GM12878 (cell line): ENCODE measurements at regions not wholly inside any gene's neighbourhood (a gene's known extent, or its start where the extent isn't known, plus 50 kb on each side); places are given as distances from the start of the nearest gene placed in this dataset.

Experiments used
- ATAC-seq: fragments of 200-7000 bp; cut with Tn5 transposase; 3 replicates; pipeline ENCODE4 v1.9.1; 2020; ENCODE audit warnings: mild to moderate bottlenecking, moderate library complexity
- BruUV-seq: library from RNA; stranded (reverse); fragments of 400-500 nt; replicated peaks from 2 replicates; lab custom pipeline; 2021; lab: Mats Ljungman, UMichigan
- CTCF ChIA-PET: fragments of 300-600 bp; sonication (Branson Sonifier 250); formaldehyde crosslinking; extraction: SDS; loops from one replicate; lab custom pipeline; 2021; ENCODE audit warnings: inconsistent platforms; lab: Yijun Ruan, JAX
- POLR2A ChIA-PET: fragments of 350-600 bp; formaldehyde crosslinking; extraction: SDS; loops from one replicate; lab custom pipeline; 2021; ENCODE audit warnings: inconsistent platforms; lab: Charles Lee
- RAD21 ChIA-PET: fragments of 300-600 bp; sonication (Branson Sonifier 250); formaldehyde crosslinking; loops from one replicate; lab custom pipeline; 2023; ENCODE audit warnings: antibody characterized with exemption; ENCODE audit not compliant: unreplicated experiment; lab: Charles Lee
- SMC1A ChIA-PET: fragments of 300-600 bp; sonication (Branson Sonifier 250); formaldehyde crosslinking; loops from one replicate; lab custom pipeline; 2023; ENCODE audit not compliant: unreplicated experiment, uncharacterized antibody; lab: Charles Lee
- DNase-seq: peaks from one replicate; pipeline ENCODE4 v3.0.0-alpha.2; 2011; ENCODE audit warnings: low read depth, low spot score
- FAIRE-seq: peaks from 3 replicates; lab custom pipeline; 2011; peaks lifted over from hg19 to GRCh38; lab: Jason Lieb, UNC
- H2AFZ ChIP-seq: 2 replicates; pipeline ENCODE4 v1.6.0; 2011; ENCODE audit warnings: low read depth, low read length, control low read depth; ENCODE audit not compliant: control insufficient read depth
- H3K27ac ChIP-seq: 2 replicates; pipeline ENCODE4 v1.5.1; 2011; ENCODE audit warnings: control low read depth; ENCODE audit not compliant: control insufficient read depth, insufficient read depth
- H3K27me3 ChIP-seq, 2 experiments: replicated peaks in 1 of 2; 2 replicates each; pipeline versions ENCODE4 v1.6.0 to v1.6.1; 2011; ENCODE audit warnings: low read length in 1 of 2; ENCODE audit not compliant: control insufficient read depth in 2 of 2, insufficient read depth in 2 of 2
- H3K36me3 ChIP-seq, 2 experiments: 2 replicates each; pipeline ENCODE4 v1.5.1; 2011; ENCODE audit warnings: low read length in 1 of 2; ENCODE audit not compliant: control insufficient read depth in 2 of 2, insufficient read depth in 2 of 2
- H3K4me1 ChIP-seq: 2 replicates; pipeline ENCODE4 v1.6.1; 2011; ENCODE audit warnings: mild to moderate bottlenecking, low read length, moderate library complexity, mixed read lengths; ENCODE audit not compliant: control insufficient read depth, insufficient read depth
- H3K4me2 ChIP-seq: 2 replicates; pipeline ENCODE4 v1.6.0; 2011; ENCODE audit warnings: control low read depth; ENCODE audit not compliant: control insufficient read depth, insufficient read depth
- H3K4me3 ChIP-seq: fragments of 200-600 bp; sonication (generic); 2 replicates; pipeline ENCODE4 v1.5.1; 2016
- H3K79me2 ChIP-seq: 2 replicates; pipeline ENCODE4 v1.6.0; 2011; ENCODE audit warnings: low read length; ENCODE audit not compliant: control insufficient read depth, insufficient read depth
- H3K9ac ChIP-seq: 2 replicates; pipeline ENCODE4 v1.8.0; 2011; ENCODE audit warnings: low read length, control low read depth, mixed read lengths; ENCODE audit not compliant: control insufficient read depth, insufficient read depth
- H3K9me3 ChIP-seq: replicated peaks from 3 replicates; pipeline ENCODE4 v1.5.1; 2011; ENCODE audit warnings: mild to moderate bottlenecking, low read length; ENCODE audit not compliant: control insufficient read depth, insufficient read depth
- H4K20me1 ChIP-seq: 2 replicates; pipeline ENCODE4 v1.6.0; 2011; ENCODE audit not compliant: control insufficient read depth, insufficient read depth
- BMI1 ChIP-seq: fragments of 450-650 bp; IDR thresholded peaks from 2 replicates; pipeline ENCODE4 v1.6.1; 2016; ENCODE audit warnings: mild to moderate bottlenecking, moderate library complexity, borderline replicate concordance
- CREM ChIP-seq: IDR thresholded peaks from 2 replicates; pipeline ENCODE4 v1.6.1; 2014; ENCODE audit warnings: antibody characterized with exemption, low read depth
- EZH2 ChIP-seq: IDR thresholded peaks from 2 replicates; pipeline ENCODE4 v1.6.1; 2012; ENCODE audit warnings: low read depth, mild to moderate bottlenecking, control low read depth, inconsistent platforms, low read length, borderline replicate concordance; ENCODE audit not compliant: control insufficient read depth
- IRF4 ChIP-seq: IDR thresholded peaks from 2 replicates; pipeline ENCODE4 v1.6.1; 2011; ENCODE audit warnings: low read depth, low read length
- NR2F1 ChIP-seq: fragments of 450-650 bp; conservative IDR thresholded peaks from 2 replicates; pipeline ENCODE4 v1.6.1; 2017; ENCODE audit warnings: mild to moderate bottlenecking
- POU2F2 ChIP-seq: IDR thresholded peaks from 3 replicates; pipeline ENCODE4 v1.6.1; 2011; ENCODE audit warnings: low read depth, mild to moderate bottlenecking, low read length, borderline replicate concordance
- SMAD5 ChIP-seq: IDR thresholded peaks from 2 replicates; pipeline ENCODE4 v1.6.1; 2016; ENCODE audit warnings: antibody characterized with exemption, low read depth
- SMARCA5 ChIP-seq: fragments of 450-650 bp; IDR thresholded peaks from 2 replicates; pipeline ENCODE4 v1.6.1; 2017; ENCODE audit warnings: mild to moderate bottlenecking
- STAT1 ChIP-seq: fragments of 450-650 bp; conservative IDR thresholded peaks from 2 replicates; pipeline ENCODE4 v1.6.1; 2014; ENCODE audit warnings: antibody characterized with exemption, mild to moderate bottlenecking
- WGBS: methylation state at CpG from one replicate; pipeline ENCODE4 v1.1.6; 2016; ENCODE audit warnings: low lambda C conversion rate; ENCODE audit not compliant: insufficient replicate concordance, insufficient coverage; ENCODE audit errors: missing lambda C conversion rate; 5-methylcytosine and 5-hydroxymethylcytosine counted together
- in situ Hi-C: fragments of 300-500 bp; cut with MboI; formaldehyde crosslinking; loops from 9 replicates; pipeline ENCODE4 v1.14.3; 2018; ENCODE audit warnings: mixed read lengths
- intact Hi-C: fragments of 100-400 bp; cut with micrococcal nuclease; formaldehyde crosslinking; loops from one replicate; pipeline ENCODE4 v1.14.2; 2022; ENCODE audit not compliant: unreplicated experiment
- TF ChIP-seq, protein P1 (sequence below): fragments of 450-650 bp; formaldehyde crosslinking; IDR thresholded peaks from 2 replicates; pipeline ENCODE4 v1.5.0; 2022; ENCODE audit warnings: mild to moderate bottlenecking, missing genetic modification characterization
- TF ChIP-seq, protein P2 (sequence below): IDR thresholded peaks from 2 replicates; pipeline ENCODE4 v1.6.1; 2011; ENCODE audit warnings: mild to moderate bottlenecking, low read depth, low read length, moderate library complexity; ENCODE audit not compliant: insufficient replicate concordance
- TF ChIP-seq, protein P3 (sequence below): fragments of 450-650 bp; IDR thresholded peaks from 2 replicates; pipeline ENCODE4 v1.6.1; 2017; ENCODE audit warnings: mild to moderate bottlenecking, moderate library complexity
- TF ChIP-seq, protein P4 (sequence below): fragments of 450-650 bp; IDR thresholded peaks from 2 replicates; pipeline ENCODE4 v1.6.1; 2018; ENCODE audit warnings: mild to moderate bottlenecking, low read depth, moderate library complexity; ENCODE audit not compliant: partially characterized antibody

DNA sequence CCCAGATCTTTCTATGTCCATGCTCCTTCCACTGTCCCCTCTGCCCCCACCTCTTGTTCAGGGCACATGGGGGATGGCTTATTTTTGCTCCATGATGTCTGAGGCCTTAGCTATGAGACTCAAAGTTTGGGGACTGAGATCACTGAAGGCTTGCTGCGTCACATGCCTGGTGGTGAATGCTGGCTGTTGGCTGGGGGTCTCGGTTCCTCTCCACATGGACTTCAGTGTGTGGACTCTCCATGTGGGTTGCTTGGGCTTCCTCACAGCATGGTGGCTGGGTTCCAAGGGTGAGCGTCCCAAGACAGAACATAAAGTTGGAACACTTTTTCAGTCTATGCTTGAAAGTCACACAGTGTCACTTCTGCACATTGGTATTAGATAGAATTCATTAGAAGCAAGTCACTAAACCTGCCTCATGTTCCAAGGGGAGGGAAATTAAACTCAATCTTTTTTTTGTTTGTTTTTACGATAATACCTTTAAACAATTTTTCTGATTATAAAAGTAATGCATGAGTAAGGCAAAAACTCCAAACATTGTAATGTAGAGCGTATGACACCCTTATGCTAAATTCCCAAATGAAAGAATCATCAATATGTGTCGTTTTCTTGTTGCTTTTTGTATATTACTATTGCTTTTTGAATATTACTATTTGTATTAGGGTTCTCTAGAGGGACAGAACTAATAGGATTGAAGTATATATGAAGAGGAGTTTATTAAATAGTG, 111.7 kb downstream of the MYCN start:
- ChIA-PET SMC1A (no interaction called here), CTCF (no interaction called here), RAD21 (no interaction called here), POLR2A (no interaction called here)
- no TSS peak for BruUV-seq
- no peaks in the 10 kb centered on the region for H3K36me3 ChIP-seq
- no peak overlapping the region for H3K9ac ChIP-seq
- no peak overlapping the region for H3K4me2 ChIP-seq
- H2AFZ ChIP-seq, result no peak overlapping the region
- peaks cover 13% of the 10 kb centered on the region for H3K4me1 ChIP-seq
- H3K27me3 ChIP-seq, result 0 out of 4 replicates have a peak, but pooled peaks cover 0 to 2% of the 10 kb centered on the region in 2 experiments
- no peak overlapping the region for H3K27ac ChIP-seq
- in situ Hi-C loops (no loop called here), intact Hi-C loops (no loop called here)
- FAIRE-seq, result no peak
- no peak for ATAC-seq
- H3K79me2 ChIP-seq, result no peaks in the 10 kb centered on the region
- no peak overlapping the region for H3K4me3 ChIP-seq
- H4K20me1 ChIP-seq, result no peaks in the 10 kb centered on the region
- DNase-seq, result no peak
- under 1% methylated on average over 6 of the region's 6 CpGs for WGBS
- no peaks in the 10 kb centered on the region for H3K9me3 ChIP-seq
- no peak for TF ChIP-seq EZH2
- TF ChIP-seq, protein P1, sequence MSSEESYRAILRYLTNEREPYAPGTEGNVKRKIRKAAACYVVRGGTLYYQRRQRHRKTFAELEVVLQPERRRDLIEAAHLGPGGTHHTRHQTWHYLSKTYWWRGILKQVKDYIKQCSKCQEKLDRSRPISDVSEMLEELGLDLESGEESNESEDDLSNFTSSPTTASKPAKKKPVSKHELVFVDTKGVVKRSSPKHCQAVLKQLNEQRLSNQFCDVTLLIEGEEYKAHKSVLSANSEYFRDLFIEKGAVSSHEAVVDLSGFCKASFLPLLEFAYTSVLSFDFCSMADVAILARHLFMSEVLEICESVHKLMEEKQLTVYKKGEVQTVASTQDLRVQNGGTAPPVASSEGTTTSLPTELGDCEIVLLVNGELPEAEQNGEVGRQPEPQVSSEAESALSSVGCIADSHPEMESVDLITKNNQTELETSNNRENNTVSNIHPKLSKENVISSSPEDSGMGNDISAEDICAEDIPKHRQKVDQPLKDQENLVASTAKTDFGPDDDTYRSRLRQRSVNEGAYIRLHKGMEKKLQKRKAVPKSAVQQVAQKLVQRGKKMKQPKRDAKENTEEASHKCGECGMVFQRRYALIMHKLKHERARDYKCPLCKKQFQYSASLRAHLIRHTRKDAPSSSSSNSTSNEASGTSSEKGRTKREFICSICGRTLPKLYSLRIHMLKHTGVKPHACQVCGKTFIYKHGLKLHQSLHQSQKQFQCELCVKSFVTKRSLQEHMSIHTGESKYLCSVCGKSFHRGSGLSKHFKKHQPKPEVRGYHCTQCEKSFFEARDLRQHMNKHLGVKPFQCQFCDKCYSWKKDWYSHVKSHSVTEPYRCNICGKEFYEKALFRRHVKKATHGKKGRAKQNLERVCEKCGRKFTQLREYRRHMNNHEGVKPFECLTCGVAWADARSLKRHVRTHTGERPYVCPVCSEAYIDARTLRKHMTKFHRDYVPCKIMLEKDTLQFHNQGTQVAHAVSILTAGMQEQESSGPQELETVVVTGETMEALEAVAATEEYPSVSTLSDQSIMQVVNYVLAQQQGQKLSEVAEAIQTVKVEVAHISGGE, result no peak
- no peak for TF ChIP-seq NR2F1
- no peak for TF ChIP-seq SMAD5
- TF ChIP-seq STAT1, result no peak
- no peak for TF ChIP-seq SMARCA5
- no peak for TF ChIP-seq POU2F2
- TF ChIP-seq CREM, result no peak
- TF ChIP-seq, protein P2, sequence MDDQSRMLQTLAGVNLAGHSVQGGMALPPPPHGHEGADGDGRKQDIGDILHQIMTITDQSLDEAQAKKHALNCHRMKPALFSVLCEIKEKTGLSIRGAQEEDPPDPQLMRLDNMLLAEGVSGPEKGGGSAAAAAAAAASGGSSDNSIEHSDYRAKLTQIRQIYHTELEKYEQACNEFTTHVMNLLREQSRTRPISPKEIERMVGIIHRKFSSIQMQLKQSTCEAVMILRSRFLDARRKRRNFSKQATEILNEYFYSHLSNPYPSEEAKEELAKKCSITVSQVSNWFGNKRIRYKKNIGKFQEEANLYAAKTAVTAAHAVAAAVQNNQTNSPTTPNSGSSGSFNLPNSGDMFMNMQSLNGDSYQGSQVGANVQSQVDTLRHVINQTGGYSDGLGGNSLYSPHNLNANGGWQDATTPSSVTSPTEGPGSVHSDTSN, result no peak
- TF ChIP-seq, protein P3, sequence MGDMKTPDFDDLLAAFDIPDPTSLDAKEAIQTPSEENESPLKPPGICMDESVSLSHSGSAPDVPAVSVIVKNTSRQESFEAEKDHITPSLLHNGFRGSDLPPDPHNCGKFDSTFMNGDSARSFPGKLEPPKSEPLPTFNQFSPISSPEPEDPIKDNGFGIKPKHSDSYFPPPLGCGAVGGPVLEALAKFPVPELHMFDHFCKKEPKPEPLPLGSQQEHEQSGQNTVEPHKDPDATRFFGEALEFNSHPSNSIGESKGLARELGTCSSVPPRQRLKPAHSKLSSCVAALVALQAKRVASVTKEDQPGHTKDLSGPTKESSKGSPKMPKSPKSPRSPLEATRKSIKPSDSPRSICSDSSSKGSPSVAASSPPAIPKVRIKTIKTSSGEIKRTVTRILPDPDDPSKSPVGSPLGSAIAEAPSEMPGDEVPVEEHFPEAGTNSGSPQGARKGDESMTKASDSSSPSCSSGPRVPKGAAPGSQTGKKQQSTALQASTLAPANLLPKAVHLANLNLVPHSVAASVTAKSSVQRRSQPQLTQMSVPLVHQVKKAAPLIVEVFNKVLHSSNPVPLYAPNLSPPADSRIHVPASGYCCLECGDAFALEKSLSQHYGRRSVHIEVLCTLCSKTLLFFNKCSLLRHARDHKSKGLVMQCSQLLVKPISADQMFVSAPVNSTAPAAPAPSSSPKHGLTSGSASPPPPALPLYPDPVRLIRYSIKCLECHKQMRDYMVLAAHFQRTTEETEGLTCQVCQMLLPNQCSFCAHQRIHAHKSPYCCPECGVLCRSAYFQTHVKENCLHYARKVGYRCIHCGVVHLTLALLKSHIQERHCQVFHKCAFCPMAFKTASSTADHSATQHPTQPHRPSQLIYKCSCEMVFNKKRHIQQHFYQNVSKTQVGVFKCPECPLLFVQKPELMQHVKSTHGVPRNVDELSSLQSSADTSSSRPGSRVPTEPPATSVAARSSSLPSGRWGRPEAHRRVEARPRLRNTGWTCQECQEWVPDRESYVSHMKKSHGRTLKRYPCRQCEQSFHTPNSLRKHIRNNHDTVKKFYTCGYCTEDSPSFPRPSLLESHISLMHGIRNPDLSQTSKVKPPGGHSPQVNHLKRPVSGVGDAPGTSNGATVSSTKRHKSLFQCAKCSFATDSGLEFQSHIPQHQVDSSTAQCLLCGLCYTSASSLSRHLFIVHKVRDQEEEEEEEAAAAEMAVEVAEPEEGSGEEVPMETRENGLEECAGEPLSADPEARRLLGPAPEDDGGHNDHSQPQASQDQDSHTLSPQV, result no peak
- no peak for TF ChIP-seq IRF4
- TF ChIP-seq, protein P4, sequence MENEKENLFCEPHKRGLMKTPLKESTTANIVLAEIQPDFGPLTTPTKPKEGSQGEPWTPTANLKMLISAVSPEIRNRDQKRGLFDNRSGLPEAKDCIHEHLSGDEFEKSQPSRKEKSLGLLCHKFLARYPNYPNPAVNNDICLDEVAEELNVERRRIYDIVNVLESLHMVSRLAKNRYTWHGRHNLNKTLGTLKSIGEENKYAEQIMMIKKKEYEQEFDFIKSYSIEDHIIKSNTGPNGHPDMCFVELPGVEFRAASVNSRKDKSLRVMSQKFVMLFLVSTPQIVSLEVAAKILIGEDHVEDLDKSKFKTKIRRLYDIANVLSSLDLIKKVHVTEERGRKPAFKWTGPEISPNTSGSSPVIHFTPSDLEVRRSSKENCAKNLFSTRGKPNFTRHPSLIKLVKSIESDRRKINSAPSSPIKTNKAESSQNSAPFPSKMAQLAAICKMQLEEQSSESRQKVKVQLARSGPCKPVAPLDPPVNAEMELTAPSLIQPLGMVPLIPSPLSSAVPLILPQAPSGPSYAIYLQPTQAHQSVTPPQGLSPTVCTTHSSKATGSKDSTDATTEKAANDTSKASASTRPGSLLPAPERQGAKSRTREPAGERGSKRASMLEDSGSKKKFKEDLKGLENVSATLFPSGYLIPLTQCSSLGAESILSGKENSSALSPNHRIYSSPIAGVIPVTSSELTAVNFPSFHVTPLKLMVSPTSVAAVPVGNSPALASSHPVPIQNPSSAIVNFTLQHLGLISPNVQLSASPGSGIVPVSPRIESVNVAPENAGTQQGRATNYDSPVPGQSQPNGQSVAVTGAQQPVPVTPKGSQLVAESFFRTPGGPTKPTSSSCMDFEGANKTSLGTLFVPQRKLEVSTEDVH, result no peak
- TF ChIP-seq BMI1, result no peak
